MM.1S (cell line): ENCODE measurements at regions not wholly inside any gene's neighbourhood (a gene's known extent, or its start where the extent isn't known, plus 50 kb on each side); places are given as distances from the start of the nearest gene placed in this dataset.

Experiments used
- DNase-seq: peaks from one replicate; pipeline ENCODE4 v3.0.0-alpha.2; 2015
- H2AFZ ChIP-seq: fragments of 300-600 bp; sonication (generic); 2 replicates; pipeline ENCODE4 v1.6.0; 2016; ENCODE audit warnings: antibody characterized with exemption, low read length
- H3F3A ChIP-seq: fragments of 300-600 bp; sonication (generic); 2 replicates; pipeline ENCODE4 v1.6.1; 2016; ENCODE audit warnings: mild to moderate bottlenecking, antibody characterized with exemption, low read length, moderate library complexity, mixed read lengths; ENCODE audit not compliant: insufficient read depth
- H3K27ac ChIP-seq: fragments of 300-600 bp; sonication (generic); 2 replicates; pipeline ENCODE4 v1.5.1; 2016; ENCODE audit warnings: mild to moderate bottlenecking, low read length
- H3K27me3 ChIP-seq: fragments of 300-600 bp; sonication (generic); replicated peaks from 2 replicates; pipeline ENCODE4 v1.6.0; 2016; ENCODE audit warnings: low read length; ENCODE audit not compliant: insufficient read depth
- H3K36me3 ChIP-seq: fragments of 300-600 bp; sonication (generic); replicated peaks from 2 replicates; pipeline ENCODE4 v1.6.1; 2016; ENCODE audit warnings: mild to moderate bottlenecking, low read length, mixed read lengths; ENCODE audit not compliant: insufficient read depth
- H3K4me1 ChIP-seq: fragments of 300-600 bp; sonication (generic); 2 replicates; pipeline ENCODE4 v1.6.1; 2016; ENCODE audit warnings: low read length, mixed read lengths
- H3K4me2 ChIP-seq: fragments of 300-600 bp; sonication (generic); 2 replicates; pipeline ENCODE4 v1.6.0; 2016; ENCODE audit warnings: low read depth, low read length
- H3K4me3 ChIP-seq: fragments of 300-600 bp; sonication (generic); 2 replicates; pipeline ENCODE4 v1.5.1; 2016; ENCODE audit warnings: low read length, mixed read lengths
- H3K79me2 ChIP-seq: fragments of 300-600 bp; sonication (generic); 2 replicates; pipeline ENCODE4 v1.6.1; 2016; ENCODE audit warnings: mixed run types, low read length, mixed read lengths
- H3K9ac ChIP-seq: fragments of 300-600 bp; sonication (generic); 2 replicates; pipeline ENCODE4 v1.6.1; 2016; ENCODE audit warnings: low read length, mixed read lengths
- H3K9me2 ChIP-seq: fragments of 300-600 bp; sonication (generic); replicated peaks from 2 replicates; pipeline ENCODE4 v1.6.1; 2016; ENCODE audit warnings: mild to moderate bottlenecking, low read length, mixed read lengths; ENCODE audit not compliant: insufficient read depth
- H3K9me3 ChIP-seq: fragments of 300-600 bp; sonication (generic); replicated peaks from 2 replicates; pipeline ENCODE4 v1.6.1; 2016; ENCODE audit warnings: mild to moderate bottlenecking, low read length, mixed read lengths; ENCODE audit not compliant: insufficient read depth
- H4K20me1 ChIP-seq: fragments of 300-600 bp; sonication (generic); 2 replicates; pipeline ENCODE4 v1.6.1; 2016; ENCODE audit warnings: mild to moderate bottlenecking, low read length, moderate library complexity, mixed read lengths; ENCODE audit not compliant: insufficient read depth
- EZH2 ChIP-seq: fragments of 300-600 bp; sonication (generic); optimal IDR thresholded peaks from 2 replicates; pipeline ENCODE3; 2017; ENCODE audit warnings: low read depth, mild to moderate bottlenecking, antibody characterized with exemption, low read length, mixed read lengths
- EZH2phosphoT487 ChIP-seq: fragments of 300-600 bp; sonication (generic); IDR thresholded peaks from 2 replicates; pipeline ENCODE4 v1.6.1; 2018; ENCODE audit warnings: antibody characterized with exemption, low read length
- TF ChIP-seq, protein P1 (sequence below): fragments of 300-600 bp; sonication (generic); IDR thresholded peaks from 2 replicates; pipeline ENCODE4 v1.5.1; 2016; ENCODE audit warnings: antibody characterized with exemption, low read length, mixed read lengths

DNA sequence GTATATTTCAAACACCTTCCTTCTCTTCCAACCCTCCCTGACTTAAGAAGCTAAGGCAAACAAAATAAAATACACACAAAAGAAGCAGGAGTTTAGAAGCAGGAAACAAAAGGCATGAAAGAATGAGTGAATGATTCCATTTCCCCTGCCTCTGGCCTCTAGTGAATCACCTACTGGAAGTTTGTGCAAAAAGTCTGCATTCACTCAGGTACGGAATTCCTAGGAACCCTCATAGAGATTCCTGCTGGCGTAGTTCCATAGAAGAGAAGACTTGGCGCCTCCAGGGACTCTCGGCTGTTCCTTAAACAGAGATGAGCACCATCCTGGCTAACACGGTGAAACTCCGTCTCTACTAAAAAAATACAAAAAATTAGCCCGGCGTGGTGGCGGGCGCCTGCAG, 125.9 kb upstream of the TBL1X start:
- Histone ChIP-seq H3K9me3 (no peaks in the 10 kb centered on the region), H3K4me3 (no peak overlapping the region), H3K79me2 (no peaks in the 10 kb centered on the region), H3K9me2 (no peaks in the 10 kb centered on the region), H4K20me1 (no peaks in the 10 kb centered on the region), H3F3A (peaks cover 20% of the 10 kb centered on the region), H3K9ac (no peak overlapping the region), H2AFZ (no peak overlapping the region), H3K27me3 (no peaks in the 10 kb centered on the region), H3K4me2 (no peak overlapping the region), H3K27ac (peak overlapping the region; percentile 96; the same call in 1 of the 2 replicates), H3K36me3 (no peaks in the 10 kb centered on the region), H3K4me1 (peaks cover 13% of the 10 kb centered on the region)
- TF ChIP-seq EZH2phosphoT487 (no peak), EZH2 (no peak)
- TF ChIP-seq, protein P1, sequence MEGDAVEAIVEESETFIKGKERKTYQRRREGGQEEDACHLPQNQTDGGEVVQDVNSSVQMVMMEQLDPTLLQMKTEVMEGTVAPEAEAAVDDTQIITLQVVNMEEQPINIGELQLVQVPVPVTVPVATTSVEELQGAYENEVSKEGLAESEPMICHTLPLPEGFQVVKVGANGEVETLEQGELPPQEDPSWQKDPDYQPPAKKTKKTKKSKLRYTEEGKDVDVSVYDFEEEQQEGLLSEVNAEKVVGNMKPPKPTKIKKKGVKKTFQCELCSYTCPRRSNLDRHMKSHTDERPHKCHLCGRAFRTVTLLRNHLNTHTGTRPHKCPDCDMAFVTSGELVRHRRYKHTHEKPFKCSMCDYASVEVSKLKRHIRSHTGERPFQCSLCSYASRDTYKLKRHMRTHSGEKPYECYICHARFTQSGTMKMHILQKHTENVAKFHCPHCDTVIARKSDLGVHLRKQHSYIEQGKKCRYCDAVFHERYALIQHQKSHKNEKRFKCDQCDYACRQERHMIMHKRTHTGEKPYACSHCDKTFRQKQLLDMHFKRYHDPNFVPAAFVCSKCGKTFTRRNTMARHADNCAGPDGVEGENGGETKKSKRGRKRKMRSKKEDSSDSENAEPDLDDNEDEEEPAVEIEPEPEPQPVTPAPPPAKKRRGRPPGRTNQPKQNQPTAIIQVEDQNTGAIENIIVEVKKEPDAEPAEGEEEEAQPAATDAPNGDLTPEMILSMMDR: no peak
- DNase-seq: no peak

DNA sequence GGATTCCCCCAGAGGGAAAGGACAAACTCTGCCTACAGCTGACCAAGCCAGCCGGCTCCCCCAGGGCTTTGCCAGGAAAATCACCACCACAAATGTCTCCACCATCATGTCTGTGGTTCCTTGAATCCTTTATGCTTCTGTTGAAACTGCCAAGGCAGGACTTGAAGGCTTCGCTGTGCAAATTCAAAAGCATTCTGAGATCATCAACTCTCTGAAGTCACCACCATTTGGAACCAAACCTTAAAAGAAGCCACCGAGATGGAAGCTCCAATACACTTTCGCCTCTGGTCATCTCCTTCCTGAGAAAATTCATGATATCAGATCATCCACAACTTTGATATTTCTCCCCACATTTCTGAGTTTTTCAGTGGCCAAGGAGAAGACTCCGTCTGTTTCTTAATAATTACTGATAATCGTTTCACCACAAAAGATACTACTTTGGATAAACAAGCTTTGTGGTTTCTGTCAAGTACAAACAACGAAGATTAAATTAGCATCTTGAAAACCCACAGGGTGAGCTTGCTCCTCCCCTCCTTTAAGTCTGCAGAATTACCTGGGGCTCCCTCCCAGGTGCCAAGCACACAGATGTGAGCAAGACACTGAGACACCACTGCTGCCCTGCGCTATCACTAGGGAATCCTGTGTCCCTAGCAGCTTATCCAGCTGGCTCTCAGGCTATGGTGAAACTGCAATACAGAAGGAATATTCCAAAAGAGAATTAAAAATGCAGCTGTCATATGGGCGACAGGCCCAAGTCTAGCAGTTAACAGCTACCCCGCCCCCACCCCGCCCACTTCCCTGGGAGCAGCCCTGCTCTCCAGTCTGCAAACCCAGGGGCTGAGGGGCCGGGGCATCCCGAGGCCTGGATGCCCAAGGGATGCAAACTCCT, 125.0 kb upstream of the TBL1X start:
- H3K79me2 ChIP-seq: no peaks in the 10 kb centered on the region
- TF ChIP-seq, protein P1: no peak
- H2AFZ ChIP-seq: peak overlapping the region; percentile 52; the same call in 1 of the 2 replicates
- peaks cover 20% of the 10 kb centered on the region for H3F3A ChIP-seq
- H3K4me1 ChIP-seq: peaks cover 13% of the 10 kb centered on the region
- H3K9me2 ChIP-seq: no peaks in the 10 kb centered on the region
- no peaks in the 10 kb centered on the region for H3K36me3 ChIP-seq
- no peaks in the 10 kb centered on the region for H4K20me1 ChIP-seq
- peak overlapping the region; percentile 96 for H3K27ac ChIP-seq
- no peaks in the 10 kb centered on the region for H3K27me3 ChIP-seq
- peak; percentile 86 for DNase-seq
- H3K4me2 ChIP-seq: peak overlapping the region; percentile 91
- peak overlapping the region; percentile 67 for H3K9ac ChIP-seq
- no peaks in the 10 kb centered on the region for H3K9me3 ChIP-seq
- H3K4me3 ChIP-seq: peak overlapping the region; percentile 44

DNA sequence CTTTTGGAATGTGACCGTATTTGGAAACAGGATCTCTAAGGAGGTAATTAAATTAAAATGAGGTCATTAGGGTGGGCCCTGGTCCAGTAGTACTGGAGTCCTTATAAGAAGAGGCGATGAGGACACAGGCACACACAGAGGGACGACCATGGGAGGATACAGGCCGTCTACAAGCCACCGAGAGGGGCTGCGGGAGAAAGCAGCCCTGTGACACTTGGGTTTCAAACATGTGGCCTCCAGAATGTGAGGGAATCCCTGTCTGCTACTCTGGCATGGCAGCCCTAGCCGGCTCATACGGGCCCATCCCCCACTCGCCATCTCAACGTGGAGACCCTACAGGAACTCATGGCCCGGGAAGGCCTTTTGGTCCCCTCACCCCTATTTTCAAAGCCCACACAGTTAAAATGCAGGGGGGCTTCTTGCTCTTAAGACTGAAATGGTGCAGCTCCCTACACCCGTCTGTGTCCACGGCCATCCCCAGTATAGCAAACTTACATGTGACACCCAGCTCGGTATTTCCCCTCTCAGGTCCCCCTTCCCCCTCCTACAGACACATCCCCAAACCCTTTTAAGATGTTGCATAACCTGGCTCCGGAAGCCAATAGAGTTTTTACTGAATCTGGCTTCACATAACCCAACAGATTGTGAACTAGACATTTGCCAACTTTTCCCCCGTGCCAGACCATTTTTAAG, 124.1 kb upstream of the TBL1X start:
- Histone ChIP-seq H3K9me3 (no peaks in the 10 kb centered on the region), H3K9me2 (no peaks in the 10 kb centered on the region), H3F3A (peaks cover 20% of the 10 kb centered on the region), H3K27me3 (no peaks in the 10 kb centered on the region), H3K4me2 (peak overlapping the region; percentile 91), H3K36me3 (no peaks in the 10 kb centered on the region), H2AFZ (peak overlapping the region; percentile 30), H3K4me1 (peaks cover 13% of the 10 kb centered on the region), H4K20me1 (no peaks in the 10 kb centered on the region), H3K9ac (peak overlapping the region; percentile 67), H3K4me3 (peak overlapping the region; percentile 44), H3K27ac (peak overlapping the region; percentile 96), H3K79me2 (no peaks in the 10 kb centered on the region)
- DNase-seq: peak; percentile 50
- TF ChIP-seq, protein P1: no peak
